ENCODE measurements at regions not wholly inside any gene's neighbourhood (a gene's known extent, or its start where the extent isn't known, plus 50 kb on each side); places are given as distances from the start of the nearest gene placed in this dataset.

DNA sequence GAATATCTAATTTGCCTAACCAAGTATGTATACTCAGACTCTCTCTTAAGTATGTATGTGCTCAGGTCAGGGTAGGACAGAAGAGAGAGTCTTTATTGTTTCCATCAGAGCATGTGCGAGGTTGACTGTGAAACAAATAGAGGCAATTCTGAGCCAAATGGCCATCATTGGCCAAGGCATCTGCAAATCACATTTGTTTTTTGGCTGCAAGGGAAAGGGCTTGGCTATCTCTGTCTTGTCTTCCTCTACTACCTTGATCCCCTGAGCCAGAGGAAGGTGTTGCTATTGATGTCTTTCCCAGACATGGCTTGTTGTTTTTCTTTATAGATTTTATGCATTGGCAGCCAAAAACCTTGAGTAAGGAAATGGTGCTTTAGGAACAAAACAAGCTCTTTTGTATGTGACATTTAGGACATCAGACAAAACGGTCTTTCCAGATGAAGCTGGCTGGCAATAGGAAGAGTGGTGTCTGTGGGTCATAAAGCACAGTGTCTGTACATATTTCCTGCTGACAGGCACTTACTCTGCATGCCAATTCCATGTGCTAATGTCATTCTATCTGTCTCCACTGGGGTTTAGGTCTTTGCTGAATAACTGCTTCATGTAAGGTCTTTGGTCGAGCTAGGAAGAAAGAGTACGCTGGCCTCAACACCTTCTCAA, 163.3 kb downstream of the BRINP2 start:
- no peak for DNase-seq

Data from occipital lobe (tissue), 1 donor.